Activated T-cell treated with anti-CD3 and anti-CD28 coated beads for 4 hours (primary cell): ENCODE measurements at regions not wholly inside any gene's neighbourhood (a gene's known extent, or its start where the extent isn't known, plus 50 kb on each side); places are given as distances from the start of the nearest gene placed in this dataset.

Experiments used
- DNase-seq: peaks from one replicate; pipeline ENCODE4 v3.0.0-alpha.2; 2020

DNA sequence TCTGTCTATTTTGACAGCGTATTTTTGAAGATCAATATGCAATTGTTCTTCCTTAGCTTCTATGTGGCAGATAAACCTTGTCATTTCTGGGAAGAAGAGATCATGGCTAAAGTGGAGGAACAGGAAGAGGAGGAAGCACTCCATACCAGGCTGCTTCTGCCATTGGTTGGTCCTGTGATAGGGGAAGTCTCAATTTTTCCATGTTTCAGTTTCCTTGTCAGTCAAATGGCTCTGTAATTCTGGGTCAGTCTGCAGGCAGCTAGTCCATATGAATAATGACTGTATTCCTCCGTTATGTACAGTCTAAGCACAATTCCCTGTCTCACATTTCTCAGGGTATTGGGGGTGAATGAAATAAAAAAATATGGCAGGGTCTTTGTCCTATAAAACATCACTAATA lies 277.6 kb upstream of the CXCR4 start:
- no peak for DNase-seq

DNA sequence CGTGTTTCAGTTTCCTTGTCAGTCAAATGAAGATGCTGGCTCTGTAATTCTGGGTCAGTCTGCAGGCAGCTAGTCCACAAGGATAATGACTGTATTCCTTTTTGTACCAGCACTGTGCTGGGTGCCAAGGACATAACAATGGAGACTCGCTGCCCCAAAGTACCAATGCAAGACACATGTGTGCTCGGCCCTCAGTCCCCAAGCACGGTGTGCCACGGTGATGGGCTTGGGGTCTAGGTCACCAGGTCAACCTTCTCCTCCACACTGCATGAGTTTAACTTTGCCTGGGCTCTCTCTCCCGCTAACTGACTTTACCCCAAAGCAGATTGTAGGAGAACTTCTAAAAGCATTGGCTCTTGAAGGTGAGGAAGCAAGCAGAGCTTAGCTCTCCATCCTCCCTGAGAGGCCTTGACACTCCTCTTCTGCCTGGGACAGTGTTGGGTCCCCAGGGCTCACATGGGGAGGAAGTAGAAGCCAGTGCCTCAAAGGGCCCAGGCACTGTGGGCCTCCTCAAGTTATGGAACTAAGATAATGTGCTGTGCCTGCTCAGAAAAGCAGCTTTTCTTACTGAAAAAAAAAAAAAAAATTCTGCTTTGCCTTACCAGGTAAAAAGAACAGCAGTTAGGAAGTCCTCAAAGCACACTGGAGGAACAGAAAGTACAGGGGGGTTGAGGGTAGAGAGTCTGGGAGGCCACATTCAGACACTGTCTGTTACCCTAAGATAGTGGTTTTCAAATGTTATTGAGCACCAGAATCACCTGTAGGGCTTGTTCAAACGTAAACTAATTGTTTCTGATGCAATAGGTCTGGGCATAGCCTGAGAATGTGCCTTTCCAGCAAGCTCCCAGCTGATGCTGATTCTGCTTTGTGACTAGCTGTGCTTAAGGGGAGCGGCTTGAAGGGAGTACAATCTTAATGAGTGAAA lies 276.4 kb upstream of the CXCR4 start:
- DNase-seq: no peak

DNA sequence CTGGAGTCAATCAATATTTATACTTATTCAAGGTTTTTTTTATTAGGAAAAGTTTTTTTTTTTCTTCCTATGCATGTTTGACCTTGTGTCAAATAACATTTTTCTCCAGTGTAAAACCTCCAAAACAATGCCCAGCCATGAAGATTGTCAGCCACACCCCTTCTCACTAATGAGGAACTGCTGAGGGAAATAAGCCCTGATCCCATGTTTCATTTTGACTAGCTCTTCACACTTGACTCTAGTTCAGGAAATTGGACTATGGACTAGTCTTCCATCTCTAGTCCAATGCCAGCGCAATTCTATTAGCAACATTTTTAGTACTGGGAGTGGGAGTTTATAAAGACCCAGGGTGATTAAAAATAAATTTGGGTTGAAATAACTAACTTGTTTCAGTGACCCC lies 275.6 kb upstream of the CXCR4 start:
- no peak for DNase-seq

DNA sequence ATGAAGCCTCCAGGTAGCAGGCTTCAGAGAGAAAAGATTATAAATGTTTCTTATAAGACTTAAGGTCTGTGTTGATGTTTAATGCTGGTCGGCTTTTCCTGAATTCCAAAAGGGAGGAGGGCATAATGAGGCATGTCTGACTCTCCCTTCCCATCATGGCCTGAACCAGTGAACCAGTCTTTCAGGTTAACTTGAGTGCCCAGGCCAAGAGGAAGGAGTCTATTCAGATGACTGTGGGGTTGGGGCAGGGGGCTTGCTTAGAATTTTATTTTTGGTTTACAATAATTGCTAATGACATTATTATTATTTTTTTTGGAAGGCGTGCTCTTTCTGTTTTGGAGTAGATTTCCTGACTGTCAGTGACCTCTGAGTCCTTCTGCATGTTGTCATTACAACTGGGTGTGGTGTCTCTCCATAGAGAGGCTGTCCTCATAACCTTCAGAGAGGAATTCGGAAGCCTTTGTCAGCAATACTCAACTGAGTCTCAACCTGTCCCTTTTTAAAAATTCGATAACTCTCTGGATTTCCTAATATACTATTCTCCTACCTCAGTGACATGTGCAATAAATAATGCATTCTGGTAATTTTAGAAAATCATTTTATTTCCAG lies 275.1 kb upstream of the CXCR4 start:
- no peak for DNase-seq

DNA sequence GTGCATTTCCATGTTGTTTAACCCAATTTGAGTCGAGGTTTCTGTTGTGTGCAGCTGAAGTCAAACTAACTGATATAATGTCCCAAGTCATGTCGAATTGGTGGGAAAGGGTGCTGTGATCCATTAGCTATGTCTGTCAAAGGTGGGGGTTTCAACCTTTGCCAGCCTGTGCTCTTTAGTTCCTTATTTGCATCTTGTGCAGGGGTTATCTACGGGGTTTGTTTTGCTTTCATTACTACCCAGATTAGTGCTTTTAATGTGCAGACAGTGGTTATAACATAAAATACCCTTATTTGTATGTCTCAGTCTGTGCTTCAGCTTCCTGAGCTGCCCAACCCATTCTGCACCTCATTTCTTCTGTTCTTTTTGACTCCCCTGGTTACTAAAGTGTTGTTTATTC lies 271.9 kb upstream of the CXCR4 start:
- no peak for DNase-seq

DNA sequence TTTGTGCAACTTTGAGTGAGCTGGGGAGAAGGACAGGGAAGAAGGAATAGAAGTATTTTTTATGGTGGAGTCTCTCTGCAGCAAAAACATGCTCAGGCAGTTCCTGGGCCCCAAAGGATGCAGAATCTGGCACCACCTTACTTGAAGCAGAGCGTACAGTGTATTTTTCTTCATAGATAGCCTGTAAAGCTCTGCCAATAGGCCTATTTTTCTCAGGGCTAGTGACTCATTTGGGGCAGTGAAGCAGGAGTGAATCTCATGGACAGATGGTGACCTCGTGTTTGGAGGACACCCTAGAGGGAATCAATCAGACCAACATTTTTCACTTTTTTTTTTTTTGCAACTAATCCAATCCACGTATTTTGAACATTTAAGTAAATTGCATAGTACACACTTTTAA lies 268.1 kb upstream of the CXCR4 start:
- DNase-seq: no peak

DNA sequence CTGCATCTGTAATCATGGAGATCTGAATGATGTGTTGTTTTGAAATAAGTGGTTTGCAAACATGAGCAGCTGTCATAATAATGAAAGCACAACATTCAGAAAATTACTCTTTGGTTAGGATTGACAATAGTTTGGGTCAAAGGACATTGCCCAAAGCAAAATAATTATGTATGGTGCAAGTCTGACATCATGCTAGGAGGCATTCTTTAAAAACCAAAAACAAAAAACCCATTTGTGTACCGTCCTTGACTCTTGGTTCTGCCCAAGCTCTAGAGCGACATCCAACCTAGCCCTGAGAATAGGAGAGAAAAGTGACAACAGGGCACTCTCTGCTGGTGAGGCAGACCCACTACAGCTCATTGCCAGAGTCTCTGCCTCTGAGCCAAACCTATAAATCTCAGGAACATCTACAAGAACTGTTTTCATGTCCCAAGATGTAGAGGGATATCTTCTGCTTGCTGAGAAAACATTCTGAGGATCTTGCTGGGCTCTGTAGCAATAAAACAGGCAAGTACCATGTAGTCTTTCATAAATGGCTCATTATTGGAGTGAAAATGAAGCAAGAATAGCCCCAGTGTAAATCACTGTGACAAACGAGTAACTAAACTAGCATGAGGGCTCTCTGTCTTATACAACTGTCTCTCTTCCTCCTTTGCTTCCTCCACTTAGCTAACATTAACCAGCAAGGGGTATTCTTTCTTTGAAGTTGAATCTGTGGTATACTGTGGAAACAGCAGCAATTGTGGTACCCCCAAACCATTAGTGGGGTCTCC lies 266.8 kb upstream of the CXCR4 start:
- peak; percentile 30 for DNase-seq

DNA sequence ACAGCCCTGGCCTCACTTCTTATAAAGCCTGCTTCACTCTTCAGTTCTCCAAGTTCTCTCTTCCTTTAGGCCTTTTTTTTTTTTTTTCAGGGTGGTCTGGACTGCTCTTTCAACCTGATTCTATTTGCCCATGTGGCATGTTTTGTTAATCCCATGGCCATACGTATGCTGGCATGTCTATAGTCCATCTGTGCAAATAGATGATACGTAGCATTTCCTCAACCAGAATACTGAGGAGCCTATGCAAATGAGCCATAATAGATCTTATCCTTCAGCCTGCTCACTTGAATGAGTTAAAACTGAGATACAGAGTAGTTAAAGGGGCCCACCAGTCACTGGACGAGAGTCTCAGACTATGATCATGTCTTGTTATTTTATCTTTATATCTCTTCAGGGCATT lies 265.2 kb upstream of the CXCR4 start:
- DNase-seq: no peak

DNA sequence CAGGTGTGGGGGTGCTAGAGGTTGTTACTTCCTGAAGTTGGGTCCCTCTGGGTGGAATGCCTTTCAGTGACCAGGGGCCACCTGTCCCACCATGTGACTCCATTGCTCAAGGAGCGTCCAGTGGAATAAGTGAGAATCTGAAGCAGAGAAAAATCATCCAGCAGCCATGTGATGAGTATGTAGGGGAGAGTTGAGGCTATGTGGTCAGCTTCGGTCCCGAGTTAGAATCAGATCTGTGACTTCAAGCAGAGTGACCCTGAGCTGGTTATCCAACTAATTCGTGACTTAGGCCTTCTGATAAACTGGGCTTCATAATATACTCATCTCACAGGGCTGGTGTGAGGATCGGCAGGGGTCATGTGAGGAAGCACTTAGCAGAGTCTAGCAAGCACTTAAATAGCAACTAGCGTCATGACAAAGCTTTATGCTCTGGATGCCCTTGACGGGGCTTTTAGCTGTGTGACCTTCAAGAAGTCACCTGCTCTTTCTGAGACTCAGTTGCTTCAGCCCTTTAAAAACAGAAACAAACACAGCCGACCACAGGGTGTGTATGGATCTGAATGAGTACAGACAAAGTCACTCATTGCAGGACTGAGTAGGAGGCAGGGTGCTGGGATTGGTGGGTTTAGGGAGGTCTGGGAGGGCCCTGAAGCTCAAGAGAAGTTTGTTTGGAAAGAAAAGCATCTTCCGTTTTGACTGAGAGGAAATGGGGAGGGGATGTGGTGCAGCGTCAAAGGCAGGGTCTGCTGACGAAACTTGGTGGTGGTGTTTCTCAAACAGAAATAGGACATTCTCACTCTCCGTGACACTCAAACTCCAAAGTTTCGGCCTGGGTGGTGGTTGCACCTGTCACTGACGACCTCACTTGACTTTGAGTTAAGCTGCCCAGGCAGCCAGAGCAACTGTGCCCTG lies 264.0 kb upstream of the CXCR4 start:
- DNase-seq: peak; percentile 23

DNA sequence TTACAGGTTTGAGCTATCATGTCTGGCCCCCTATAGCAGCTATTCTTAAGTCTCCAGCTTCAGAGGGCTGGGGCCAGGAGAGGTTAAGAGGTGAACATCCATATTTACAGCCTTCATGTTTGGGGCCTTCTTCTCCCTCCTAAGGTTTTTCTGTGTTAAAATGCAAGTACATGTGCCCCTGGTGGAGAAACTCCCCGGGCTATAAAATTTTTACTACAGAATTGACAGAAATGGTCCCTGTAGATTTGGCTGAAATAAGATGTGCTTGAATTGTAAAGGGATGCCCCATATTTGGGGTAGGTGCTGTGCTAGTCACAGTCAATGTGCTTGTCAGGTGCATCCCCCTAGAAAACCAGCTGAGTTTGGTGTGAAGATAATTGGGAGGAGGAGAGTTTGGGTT lies 263.3 kb upstream of the CXCR4 start:
- DNase-seq: no peak

DNA sequence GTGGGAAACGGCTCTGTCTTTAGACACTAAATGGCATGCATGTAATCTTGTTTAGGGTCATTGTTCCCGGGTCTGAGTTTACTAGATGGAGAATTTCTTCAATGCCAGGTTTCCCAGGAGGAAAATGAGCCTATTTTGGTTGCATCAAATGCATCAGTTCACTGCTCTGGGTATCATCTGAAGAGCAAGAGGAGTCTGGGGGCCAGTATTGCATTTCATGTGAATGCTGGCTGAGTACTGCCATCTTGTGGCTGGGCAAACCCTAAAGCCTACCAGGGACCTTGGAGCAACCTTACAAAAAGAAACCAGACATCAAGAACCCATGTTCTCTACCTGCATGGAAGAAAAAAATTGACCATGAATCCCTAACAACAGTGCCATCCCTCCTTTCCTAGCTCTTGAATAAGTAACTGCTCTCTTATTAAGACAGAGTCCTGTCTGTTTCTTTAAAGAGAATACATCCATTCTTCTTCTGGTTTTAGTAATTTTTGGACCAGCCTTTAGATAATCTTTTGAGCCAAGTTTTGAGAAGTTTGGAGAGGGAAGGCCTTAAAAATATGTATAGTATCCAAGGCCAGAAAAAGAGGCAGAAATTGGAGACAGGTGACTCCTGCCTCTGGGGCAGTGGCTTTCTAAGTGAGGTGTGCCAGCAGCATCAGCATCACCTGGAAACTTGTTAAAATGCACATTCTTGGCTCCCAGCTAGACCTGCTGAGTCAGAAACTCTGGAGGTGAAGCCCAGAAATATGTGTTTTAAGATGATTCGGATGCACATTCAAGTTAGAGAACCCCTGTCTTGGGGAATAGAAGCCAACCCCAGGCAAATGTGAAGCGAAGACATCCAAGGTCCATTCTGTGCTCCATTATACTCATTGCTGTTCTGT lies 261.0 kb upstream of the CXCR4 start:
- peak; percentile 68 for DNase-seq

DNA sequence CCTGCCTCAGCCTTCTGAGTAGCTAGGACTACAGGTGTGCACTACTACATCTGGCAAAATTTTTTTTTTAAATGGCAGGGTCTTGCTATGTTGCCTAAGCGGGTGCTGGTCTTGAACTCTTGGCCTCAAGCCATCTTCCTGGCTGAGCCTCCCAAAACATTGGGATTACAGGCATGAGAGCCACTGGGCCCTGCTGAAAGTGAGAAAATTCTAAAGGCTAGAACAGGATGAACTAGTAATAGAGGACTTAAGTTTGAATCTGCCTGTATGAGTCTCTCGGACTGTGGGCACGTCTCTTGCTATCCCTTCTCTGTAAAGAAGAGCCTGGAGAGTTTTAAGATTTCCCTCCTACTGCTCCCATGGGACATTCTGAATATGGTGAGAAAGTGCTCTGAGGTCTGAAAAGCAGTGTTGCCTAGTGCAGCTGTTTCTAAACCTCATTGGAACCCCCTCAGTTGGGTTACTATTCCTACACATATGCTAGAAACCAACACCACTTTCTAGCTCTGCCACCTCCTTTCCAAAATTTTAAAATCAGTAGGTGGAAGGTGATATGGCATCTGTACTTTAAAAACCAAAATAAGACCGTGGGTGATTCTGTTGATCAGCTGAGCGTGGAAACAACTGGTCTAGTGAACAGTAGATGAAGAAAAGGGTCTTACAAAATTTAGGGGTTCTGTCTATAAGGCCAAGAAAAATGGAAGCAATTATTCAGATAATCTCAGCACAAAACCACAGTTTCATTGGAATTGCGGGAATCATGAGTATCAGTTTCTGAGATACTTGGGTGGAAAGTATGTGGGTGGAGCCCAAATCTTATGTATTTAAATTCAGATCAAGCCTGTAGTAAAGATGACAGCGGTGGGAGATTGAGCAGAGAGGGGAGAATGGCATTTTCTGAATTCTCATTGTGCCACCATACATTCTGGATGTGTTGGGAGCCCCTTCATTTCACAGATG lies 259.8 kb upstream of the CXCR4 start:
- DNase-seq: no peak

DNA sequence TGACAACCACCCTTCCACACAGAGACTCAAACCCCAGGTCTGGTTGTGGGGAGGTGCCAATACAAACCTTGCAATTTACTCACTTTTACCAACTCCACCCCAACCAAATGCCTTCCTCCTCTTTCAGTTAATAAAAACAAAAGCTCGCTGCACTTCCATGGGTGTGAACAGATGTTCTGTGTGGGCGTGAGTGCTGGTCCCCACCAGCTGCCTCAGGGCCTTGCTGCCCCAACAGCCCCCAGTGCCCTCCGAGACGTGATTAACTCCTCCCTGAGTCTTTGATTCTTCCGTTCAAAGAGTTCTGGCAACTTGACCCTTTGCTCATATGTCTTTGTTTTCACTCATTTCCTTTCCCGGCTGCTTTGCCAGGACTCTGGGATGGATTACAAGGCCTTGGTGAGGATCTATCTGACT lies 258.9 kb upstream of the CXCR4 start:
- no peak for DNase-seq

DNA sequence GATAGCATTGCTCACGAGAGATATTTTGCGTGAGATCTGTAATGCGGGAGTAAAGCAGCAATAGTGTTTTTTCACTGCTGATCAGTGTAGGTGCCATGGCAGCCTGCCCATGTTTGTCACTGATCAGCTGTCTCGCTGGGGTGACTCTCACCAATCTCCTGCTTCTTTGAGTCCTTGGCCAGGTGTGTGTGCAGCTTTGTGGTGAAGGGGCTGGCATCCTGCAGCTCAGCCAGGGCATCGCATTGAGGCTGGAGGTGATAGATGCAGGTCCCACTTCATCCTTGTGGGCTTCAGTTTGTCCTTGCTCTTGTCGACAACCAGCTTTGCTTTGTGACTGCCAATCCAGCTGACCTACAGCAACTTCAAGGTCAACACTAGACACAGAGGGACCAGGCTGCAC lies 258.3 kb upstream of the CXCR4 start:
- no peak for DNase-seq

DNA sequence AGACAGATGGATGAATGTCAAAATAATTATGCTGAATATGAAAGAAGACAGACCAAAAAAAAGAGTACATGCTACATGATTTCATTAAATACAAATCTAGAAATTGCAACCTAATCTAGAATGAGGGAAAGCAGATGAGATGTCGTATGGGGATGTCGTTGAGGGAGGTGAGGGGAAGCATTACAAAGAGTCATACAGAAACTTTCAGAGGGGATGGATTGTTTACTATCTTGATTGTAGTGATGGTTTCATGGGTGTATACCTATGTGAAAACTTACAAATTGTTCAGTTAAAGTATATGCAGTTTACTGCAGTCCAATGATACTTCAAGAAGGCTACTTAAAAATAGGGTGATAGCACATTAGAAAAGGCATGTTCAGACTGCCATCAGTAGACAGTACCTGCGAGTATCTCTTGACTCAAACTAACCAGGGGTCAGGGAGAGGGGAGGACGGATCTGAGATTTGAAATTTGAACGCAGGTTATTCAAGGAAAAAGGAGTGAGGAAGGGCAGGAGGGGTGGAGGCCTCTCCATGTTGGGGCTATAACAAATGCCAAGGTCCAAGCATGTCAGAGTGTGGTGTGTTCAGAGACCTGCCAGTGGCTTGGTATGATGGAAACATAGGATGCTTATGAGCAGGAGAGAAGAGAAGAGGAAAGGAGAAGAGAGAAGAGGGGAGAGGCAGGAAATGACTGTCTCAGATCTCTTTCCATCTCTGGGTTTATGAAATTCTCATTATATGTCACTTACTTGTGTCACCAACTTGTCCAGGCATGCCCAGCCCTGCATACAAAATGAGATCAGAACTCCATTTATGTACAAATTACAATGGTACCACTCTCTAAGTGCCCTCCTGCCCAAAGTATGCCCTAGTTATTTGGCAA lies 257.3 kb upstream of the CXCR4 start:
- DNase-seq: no peak

DNA sequence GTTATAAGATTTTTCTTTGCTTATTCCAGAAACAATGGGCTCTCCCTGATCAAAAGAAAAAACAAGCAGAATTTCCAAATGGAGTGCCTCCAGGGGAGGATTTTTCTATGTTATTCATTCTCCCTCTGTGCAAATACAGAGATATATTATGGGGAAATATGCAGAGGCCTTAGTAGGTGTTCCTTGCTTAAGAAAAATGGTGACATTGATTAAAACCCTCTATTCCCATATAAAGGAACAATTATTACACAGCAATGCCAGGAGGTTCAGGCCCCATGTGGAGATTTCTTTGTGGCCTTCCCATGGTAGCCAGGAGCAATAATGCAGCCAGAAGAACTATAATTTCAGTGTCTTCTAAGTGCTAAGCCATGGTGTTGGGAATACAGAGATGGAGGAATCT lies 255.9 kb upstream of the CXCR4 start:
- no peak for DNase-seq

DNA sequence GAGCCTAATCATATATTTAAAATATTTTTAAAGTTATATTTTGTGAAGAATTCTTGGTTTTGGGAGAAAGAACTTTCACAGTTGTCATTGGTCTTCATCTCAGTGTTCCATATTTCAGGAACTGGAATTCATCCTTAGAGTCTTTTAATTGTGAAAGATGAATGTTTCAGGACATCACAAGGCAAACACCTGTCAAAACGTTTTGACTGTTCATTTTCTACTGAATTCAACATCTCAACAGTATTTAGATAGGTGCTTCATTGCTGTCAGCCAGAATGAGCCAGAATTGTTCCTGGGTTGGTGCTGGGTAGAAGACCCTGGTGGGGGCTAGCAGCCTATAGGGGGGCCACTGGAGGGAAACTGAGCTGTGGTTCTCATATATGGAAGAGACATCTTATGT lies 255.1 kb upstream of the CXCR4 start:
- DNase-seq: no peak

DNA sequence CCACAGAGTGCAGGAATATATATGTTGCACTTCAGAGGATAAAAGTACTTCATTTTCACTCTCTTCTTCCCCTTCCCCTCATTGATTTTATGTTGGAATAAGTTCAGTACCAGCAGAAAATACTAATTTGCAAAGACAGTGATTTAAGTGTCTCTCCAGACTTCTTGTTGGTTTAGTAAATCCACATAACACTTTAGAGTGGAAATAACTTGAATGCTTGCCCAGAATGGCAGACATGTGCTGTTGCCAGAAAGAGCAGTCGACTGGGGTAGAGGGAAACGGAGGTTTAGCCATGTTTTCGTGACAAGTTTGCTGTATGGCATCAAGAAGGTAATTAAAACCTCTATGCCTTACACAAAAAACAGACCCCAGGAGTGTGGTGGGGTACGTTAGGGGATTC lies 246.0 kb upstream of the CXCR4 start:
- no peak for DNase-seq

DNA sequence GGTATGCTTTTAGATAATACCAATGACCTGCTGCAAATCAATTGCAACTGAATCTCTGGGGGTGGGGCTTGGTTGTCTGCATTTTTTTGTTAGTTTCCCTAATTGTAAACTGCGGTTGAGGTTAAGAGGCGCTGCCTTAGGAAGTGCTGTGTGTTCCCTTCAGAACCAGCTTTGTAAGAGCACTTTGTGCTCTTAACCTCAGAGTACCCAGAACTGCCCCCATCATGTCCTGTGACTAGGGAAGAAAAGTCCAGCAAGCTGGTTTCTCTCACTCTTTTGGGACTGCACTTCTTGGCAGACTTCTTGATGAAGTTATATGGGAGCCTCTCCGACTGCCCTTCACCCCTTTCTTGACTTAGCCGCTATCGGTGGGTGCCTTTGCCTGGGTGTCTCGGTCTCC lies 245.5 kb upstream of the CXCR4 start:
- no peak for DNase-seq
